Cerebellar cortex (tissue), 1 donor: ENCODE measurements at regions not wholly inside any gene's neighbourhood (a gene's known extent, or its start where the extent isn't known, plus 50 kb on each side); places are given as distances from the start of the nearest gene placed in this dataset.

Experiments
- DNase-seq: peaks from one replicate; pipeline ENCODE4 v3.0.0-alpha.2; 2015; ENCODE audit warnings: low spot score

DNA sequence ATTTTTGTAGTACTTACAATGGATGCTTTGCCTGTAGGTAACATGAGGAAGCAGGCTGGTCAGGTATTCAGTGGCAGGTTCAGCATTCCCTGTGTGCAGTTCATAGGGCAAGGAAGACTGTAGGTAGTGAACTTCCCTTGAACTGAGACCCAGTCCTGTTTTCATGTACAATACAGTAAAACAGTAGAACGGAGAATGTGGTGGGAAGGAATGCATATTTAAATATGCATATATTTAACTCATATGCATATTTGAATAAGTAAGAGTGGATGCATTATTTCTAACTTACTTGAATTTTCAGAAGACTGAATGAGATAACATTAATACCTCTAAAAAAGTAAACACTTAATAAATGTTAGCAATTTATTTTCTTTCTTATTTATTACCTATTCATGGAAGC lies 147.6 kb upstream of the FLRT2 start:
- no peak for DNase-seq

DNA sequence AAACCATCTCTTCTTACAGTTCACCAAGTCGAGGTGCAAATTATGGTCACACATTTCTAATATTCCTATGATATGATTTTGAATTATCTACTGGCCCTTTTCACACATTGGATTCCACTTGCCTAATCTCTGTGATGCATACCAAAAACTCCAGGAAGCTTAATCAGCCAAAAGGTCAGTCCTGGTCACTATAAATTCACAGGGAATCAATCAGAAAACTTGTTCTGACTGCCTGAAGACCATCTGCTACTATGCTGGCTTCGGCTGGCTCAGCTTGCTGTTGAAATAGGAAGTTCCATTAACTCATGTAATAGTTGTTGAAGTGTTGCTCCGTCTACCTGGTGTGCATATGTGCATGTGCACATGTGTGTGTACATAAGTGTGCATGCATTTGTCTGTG lies 142.8 kb upstream of the FLRT2 start:
- no peak for DNase-seq

- no peak for DNase-seq
These were observed 139.7 kb upstream of the FLRT2 start for GRCh38 chr14:85390236-85390635.

- no peak for DNase-seq
These were observed 138.5 kb upstream of the FLRT2 start for GRCh38 chr14:85391455-85391854.

- no peak for DNase-seq
These were observed 138.1 kb upstream of the FLRT2 start for GRCh38 chr14:85391892-85392291.

DNA sequence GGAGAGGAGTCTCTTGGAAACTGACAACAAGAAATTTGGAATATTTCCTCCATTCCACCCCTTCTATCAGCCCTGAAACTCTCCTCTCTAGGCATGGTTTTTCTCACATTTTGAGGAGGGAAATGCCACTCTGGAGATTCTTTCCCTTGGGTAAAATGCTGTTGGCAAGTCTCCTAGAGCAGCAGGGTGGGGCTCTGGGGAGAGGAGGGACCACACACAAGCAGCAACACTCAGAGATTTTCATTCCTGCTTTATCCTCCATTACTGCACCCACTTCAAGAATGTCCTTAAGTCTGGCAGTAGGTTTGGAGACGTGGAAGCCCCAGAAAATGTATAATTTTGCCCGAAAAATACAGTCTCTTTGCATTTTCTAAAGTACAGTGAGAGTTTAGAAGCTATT lies 130.8 kb upstream of the FLRT2 start:
- no peak for DNase-seq

GRCh38 chr14:85400678-85401077 lies 129.3 kb upstream of the FLRT2 start:
- DNase-seq = no peak

- no peak for DNase-seq
These were observed 128.6 kb upstream of the FLRT2 start for GRCh38 chr14:85401384-85401783.

DNA sequence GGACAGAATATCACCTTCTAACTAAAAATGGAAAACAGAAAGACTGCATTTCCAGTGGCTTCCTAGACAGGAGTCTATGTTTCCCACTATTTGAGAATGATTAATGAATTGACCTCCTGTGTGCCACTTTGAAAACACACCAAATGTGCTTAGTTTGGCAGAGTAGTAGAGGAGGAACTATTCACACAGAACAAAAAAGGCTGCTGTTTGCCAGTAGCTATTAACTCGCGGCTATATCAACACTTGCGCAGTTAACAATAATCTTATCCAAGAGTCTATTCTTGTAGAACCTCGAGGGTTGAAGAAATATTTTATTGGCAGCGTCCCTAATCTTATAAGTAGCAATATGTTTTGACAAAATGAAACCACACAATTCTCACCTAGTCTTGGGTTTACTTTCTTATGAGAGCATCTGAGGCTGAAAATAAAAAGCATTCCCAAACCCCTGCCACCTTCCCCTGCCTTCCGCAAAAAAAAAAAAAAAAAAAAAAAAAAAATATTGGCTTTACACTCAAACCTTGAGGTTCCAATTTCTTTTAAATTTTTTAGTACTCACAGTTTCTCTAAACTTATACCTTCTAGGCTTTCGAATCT lies 127.3 kb upstream of the FLRT2 start:
- no peak for DNase-seq

GRCh38 chr14:85409481-85410210 lies 120.3 kb upstream of the FLRT2 start:
- no peak for DNase-seq

DNA sequence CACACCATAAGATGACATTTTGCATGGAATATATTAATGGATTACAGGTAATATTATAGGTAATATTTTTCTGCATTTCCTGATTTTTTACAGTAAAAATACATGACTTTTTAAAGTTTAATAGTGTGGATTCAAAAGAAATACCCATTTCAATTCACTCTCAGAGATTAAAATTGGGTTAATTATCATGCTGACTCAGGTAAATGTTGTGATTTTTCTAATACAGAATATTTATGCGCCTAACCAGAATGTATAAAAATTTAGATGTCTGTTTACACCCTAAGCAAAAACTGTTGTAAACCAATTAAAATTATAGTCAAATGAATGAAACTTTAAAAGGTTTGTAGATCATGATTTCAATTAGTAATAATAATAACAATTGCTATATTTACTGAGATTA lies 117.2 kb upstream of the FLRT2 start:
- DNase-seq = no peak

- no peak for DNase-seq
These were observed 116.0 kb upstream of the FLRT2 start for GRCh38 chr14:85413836-85414526.

- DNase-seq = no peak
These were observed 114.8 kb upstream of the FLRT2 start for GRCh38 chr14:85415015-85415712.

GRCh38 chr14:85416771-85417170 lies 113.2 kb upstream of the FLRT2 start:
- no peak for DNase-seq

- no peak for DNase-seq
These were observed 112.5 kb upstream of the FLRT2 start for GRCh38 chr14:85417396-85417795.

- DNase-seq = no peak
These were observed 111.2 kb upstream of the FLRT2 start for GRCh38 chr14:85418721-85419120.

DNA sequence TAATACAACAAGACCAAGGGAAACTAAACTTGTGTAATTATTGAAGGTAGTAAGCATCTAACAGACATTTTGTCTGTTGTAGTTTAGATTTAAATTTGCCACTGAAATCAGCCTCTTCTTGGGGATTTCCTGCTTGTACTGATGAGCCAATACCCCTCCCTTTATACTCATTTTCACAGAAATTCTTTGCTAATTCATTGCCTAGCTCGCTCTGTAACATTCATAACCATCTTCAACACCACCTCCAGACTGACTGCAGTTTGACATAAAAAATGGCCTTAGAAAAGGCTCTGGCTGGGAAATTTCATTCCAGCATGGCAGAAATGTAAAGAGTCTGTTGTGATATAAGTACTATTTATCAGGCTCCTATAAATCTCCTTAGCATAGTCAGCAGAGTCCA lies 109.7 kb upstream of the FLRT2 start:
- no peak for DNase-seq

GRCh38 chr14:85420707-85421106 lies 109.2 kb upstream of the FLRT2 start:
- no peak for DNase-seq

- DNase-seq = no peak
These were observed 108.6 kb upstream of the FLRT2 start for GRCh38 chr14:85421186-85421877.

GRCh38 chr14:85423889-85424288 lies 106.1 kb upstream of the FLRT2 start:
- no peak for DNase-seq

- DNase-seq = no peak
These were observed 104.4 kb upstream of the FLRT2 start for GRCh38 chr14:85425507-85425906.
